ENCODE measurements at regions not wholly inside any gene's neighbourhood (a gene's known extent, or its start where the extent isn't known, plus 50 kb on each side); places are given as distances from the start of the nearest gene placed in this dataset.
"Not testable (repeated sequence)": the region's sequence is repeated elsewhere in the genome, so short reads cannot be mapped to it uniquely, and the experiment has no call there.

DNA sequence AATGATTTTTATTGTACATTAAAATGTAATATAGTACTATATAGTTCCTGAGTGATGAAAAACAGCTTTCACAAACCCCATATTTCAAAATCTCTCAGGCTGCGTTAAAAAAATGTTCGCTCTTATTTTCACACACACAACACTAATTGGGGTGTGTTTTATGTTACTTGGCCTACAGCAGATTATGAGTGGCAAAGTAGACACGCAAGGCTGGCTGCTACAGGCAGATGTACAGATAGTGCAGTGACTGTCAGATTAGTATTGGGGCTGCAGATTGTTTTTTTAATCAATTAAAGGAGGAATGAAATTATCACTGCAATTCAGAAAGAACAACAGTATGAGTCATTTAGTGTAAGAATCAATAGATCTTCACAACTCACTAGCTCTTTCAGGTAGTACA lies 65.2 kb upstream of the ICA1 start:
- Histone ChIP-seq H3K36me3 (ENCODE audit: control insufficient read depth, insufficient read depth, low read length) (no peaks in the 10 kb centered on the region), H3K27me3 (ENCODE audit: control insufficient read depth, insufficient read depth, low read length) (no peaks in the 10 kb centered on the region), H3K4me3 (ENCODE audit: low read depth, low read length) (no peak overlapping the region)
- DNase-seq (ENCODE audit: low read depth), result no peak
- TF ChIP-seq, protein P1, sequence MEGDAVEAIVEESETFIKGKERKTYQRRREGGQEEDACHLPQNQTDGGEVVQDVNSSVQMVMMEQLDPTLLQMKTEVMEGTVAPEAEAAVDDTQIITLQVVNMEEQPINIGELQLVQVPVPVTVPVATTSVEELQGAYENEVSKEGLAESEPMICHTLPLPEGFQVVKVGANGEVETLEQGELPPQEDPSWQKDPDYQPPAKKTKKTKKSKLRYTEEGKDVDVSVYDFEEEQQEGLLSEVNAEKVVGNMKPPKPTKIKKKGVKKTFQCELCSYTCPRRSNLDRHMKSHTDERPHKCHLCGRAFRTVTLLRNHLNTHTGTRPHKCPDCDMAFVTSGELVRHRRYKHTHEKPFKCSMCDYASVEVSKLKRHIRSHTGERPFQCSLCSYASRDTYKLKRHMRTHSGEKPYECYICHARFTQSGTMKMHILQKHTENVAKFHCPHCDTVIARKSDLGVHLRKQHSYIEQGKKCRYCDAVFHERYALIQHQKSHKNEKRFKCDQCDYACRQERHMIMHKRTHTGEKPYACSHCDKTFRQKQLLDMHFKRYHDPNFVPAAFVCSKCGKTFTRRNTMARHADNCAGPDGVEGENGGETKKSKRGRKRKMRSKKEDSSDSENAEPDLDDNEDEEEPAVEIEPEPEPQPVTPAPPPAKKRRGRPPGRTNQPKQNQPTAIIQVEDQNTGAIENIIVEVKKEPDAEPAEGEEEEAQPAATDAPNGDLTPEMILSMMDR (IDR thresholded peaks at IDR 0.05; ENCODE audit: insufficient read depth, low read length, poor library complexity, severe bottlenecking), result no peak

DNA sequence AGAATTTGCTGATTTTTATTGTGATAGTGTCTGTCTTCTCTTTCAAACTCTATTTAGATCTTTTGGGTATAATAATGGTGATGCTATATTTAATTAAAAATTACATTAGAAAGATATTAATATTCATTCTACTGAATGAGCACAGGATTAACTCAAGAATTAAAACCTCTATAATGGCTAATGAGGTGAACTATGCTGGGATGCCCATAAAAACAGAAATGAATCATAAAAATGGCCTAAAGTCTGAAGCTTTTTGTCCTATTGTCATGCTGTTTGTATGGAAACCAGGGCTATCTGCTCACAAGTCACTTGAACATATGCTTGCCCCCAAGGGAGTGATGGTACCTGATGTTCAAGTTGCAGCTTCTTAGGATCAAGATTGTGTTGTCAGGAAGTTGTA lies 76.2 kb upstream of the ICA1 start:
- Histone ChIP-seq H3K4me3 (ENCODE audit: low read depth, low read length) (no peak overlapping the region), H3K27me3 (ENCODE audit: control insufficient read depth, insufficient read depth, low read length) (no peaks in the 10 kb centered on the region), H3K36me3 (ENCODE audit: control insufficient read depth, insufficient read depth, low read length) (no peaks in the 10 kb centered on the region)
- DNase-seq (ENCODE audit: low read depth), result no peak
- TF ChIP-seq, protein P1 (IDR thresholded peaks at IDR 0.05; ENCODE audit: insufficient read depth, low read length, poor library complexity, severe bottlenecking), result no peak

GRCh38 chr7:8343556-8343955 lies 81.6 kb upstream of the ICA1 start:
- no peak for DNase-seq (ENCODE audit: low read depth)

DNA sequence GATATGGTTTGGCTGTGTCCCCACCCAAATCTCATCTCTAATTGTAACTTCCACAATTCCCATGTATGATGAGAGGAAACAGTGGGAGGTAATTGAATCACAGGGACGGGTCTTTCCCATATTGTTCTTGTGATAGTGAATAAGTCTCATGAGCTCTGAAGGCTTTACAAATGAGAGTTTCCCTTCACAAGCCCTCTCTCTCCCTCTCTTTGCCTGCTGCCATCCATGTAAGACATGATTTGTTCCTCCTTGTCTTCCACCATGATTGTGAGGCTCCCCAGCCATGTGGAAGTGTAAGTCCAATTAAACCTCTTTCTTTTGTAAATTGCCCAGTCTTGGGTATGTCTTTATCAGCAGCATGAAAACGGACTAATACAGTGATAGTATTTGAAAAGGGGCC lies 85.4 kb upstream of the ICA1 start:
- not testable (repeated sequence) for DNase-seq (ENCODE audit: low read depth); H3K27me3 ChIP-seq (ENCODE audit: control insufficient read depth, insufficient read depth, low read length); H3K36me3 ChIP-seq (ENCODE audit: control insufficient read depth, insufficient read depth, low read length); H3K4me3 ChIP-seq (ENCODE audit: low read depth, low read length)

More at GRCh38 chr7:8343556-8343955, 81.6 kb upstream of the ICA1 start:
- Histone ChIP-seq H3K4me3 (ENCODE audit: low read depth, low read length) (no peak overlapping the region), H3K36me3 (ENCODE audit: control insufficient read depth, insufficient read depth, low read length) (no peaks in the 10 kb centered on the region), H3K27me3 (ENCODE audit: control insufficient read depth, insufficient read depth, low read length) (no peaks in the 10 kb centered on the region)
- TF ChIP-seq, protein P1 (IDR thresholded peaks at IDR 0.05; ENCODE audit: insufficient read depth, low read length, poor library complexity, severe bottlenecking), result no peak

- H3K36me3 ChIP-seq (ENCODE audit: control insufficient read depth, insufficient read depth, low read length), result not testable (repeated sequence)
Measured at GRCh38 chr7:8351654-8352053, 81.8 kb upstream of the NXPH1 start.

DNA sequence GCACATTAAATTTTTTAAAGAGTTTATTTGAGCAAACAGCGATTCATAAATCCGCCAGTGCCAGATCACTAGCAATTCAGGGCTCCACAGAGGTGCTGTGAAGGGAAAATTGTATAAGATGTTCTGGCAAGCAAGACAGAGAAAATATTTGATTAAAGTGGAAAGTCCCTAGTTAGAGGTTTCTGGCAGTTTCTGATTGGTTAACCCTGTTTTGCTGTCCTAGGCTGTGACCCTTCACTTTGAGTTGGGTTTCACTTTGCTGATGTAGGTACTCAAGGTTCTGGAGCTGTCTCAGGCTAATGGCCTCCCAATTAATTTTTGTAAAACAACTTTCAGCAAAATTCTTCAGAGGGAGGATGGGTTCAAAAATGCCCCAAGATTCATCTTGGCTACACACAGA lies 79.4 kb upstream of the NXPH1 start:
- Histone ChIP-seq H3K27me3 (ENCODE audit: control insufficient read depth, insufficient read depth, low read length) (no peaks in the 10 kb centered on the region), H3K4me3 (ENCODE audit: low read depth, low read length) (no peak overlapping the region), H3K36me3 (ENCODE audit: control insufficient read depth, insufficient read depth, low read length) (no peaks in the 10 kb centered on the region)
- TF ChIP-seq, protein P1 (IDR thresholded peaks at IDR 0.05; ENCODE audit: insufficient read depth, low read length, poor library complexity, severe bottlenecking), result no peak
- no peak for DNase-seq (ENCODE audit: low read depth)

More at GRCh38 chr7:8351654-8352053, 81.8 kb upstream of the NXPH1 start:
- DNase-seq (ENCODE audit: low read depth); H3K4me3 ChIP-seq (ENCODE audit: low read depth, low read length); H3K27me3 ChIP-seq (ENCODE audit: control insufficient read depth, insufficient read depth, low read length): not testable (repeated sequence)

DNA sequence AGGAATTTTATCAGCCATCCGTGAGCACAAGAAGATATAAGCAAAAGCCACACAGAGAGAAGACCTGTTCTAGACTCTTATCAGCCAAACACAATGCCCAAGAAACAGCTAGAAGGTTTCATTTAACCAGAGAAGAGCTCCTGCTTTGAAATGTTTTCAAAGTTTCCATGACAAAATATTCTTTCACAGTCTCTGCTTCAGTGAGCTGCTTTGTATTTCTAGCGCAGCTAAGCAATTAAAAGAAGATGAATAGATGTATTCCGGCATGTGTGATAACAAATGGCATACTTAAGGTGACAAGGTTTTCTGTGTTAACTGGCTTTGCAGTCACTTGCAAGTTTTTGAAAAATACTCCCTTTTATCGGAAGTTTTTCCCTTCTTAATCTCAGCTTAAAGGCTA lies 78.9 kb upstream of the NXPH1 start:
- TF ChIP-seq, protein P1 (IDR thresholded peaks at IDR 0.05; ENCODE audit: insufficient read depth, low read length, poor library complexity, severe bottlenecking), result no peak
- no peak overlapping the region for H3K4me3 ChIP-seq (ENCODE audit: low read depth, low read length)
- H3K36me3 ChIP-seq (ENCODE audit: control insufficient read depth, insufficient read depth, low read length), result no peaks in the 10 kb centered on the region
- no peak for DNase-seq (ENCODE audit: low read depth)
- H3K27me3 ChIP-seq (ENCODE audit: control insufficient read depth, insufficient read depth, low read length), result no peaks in the 10 kb centered on the region
